WTC11 (cell line): ENCODE measurements at regions not wholly inside any gene's neighbourhood (a gene's known extent, or its start where the extent isn't known, plus 50 kb on each side); places are given as distances from the start of the nearest gene placed in this dataset.

Source experiments
- ZNF317 ChIP-seq: sonication (generic); formaldehyde crosslinking; IDR thresholded peaks from 2 replicates; pipeline ENCODE4 v1.8.1; 2023; ENCODE audit warnings: low read depth, mild to moderate bottlenecking, moderate library complexity, missing genetic modification reagents, borderline replicate concordance
- TF ChIP-seq, protein P1 (sequence below): sonication (generic); formaldehyde crosslinking; IDR thresholded peaks from 2 replicates; pipeline ENCODE4 v1.8.1; 2023; ENCODE audit warnings: mild to moderate bottlenecking, missing genetic modification reagents, borderline replicate concordance

DNA sequence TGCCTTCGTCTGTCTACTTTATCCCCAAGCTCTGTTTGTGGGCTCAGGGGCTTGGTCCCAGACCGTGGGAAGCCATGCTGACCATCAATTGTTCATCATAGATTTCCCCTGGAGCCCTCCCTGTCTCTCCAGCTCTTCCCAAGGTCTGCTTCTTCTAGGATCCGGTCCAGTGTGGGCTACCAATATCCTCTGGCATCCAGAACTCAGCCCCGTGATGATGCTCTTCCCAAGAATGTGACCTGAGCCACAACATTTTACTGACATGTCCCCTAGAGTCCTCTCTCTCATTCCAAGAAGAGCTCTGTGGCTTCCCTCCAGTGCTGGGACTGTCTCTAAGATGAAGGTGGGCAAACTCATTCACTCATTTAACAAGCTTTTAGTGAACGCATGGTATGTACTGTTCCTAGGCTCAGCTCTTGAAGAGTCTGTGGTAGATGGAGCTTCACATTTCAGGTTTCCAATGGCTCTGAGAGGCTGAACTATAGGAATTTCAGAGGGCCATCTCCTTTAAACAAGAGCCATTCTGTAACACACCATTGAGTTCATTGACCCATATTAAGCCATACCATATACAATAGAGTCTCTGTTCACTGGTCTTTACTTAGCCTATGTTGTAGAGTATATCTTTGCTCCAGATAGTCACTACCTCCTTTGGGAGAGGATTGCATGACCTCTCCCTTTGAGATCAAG, 142.0 kb upstream of the APCDD1 start:
- TF ChIP-seq, protein P1, sequence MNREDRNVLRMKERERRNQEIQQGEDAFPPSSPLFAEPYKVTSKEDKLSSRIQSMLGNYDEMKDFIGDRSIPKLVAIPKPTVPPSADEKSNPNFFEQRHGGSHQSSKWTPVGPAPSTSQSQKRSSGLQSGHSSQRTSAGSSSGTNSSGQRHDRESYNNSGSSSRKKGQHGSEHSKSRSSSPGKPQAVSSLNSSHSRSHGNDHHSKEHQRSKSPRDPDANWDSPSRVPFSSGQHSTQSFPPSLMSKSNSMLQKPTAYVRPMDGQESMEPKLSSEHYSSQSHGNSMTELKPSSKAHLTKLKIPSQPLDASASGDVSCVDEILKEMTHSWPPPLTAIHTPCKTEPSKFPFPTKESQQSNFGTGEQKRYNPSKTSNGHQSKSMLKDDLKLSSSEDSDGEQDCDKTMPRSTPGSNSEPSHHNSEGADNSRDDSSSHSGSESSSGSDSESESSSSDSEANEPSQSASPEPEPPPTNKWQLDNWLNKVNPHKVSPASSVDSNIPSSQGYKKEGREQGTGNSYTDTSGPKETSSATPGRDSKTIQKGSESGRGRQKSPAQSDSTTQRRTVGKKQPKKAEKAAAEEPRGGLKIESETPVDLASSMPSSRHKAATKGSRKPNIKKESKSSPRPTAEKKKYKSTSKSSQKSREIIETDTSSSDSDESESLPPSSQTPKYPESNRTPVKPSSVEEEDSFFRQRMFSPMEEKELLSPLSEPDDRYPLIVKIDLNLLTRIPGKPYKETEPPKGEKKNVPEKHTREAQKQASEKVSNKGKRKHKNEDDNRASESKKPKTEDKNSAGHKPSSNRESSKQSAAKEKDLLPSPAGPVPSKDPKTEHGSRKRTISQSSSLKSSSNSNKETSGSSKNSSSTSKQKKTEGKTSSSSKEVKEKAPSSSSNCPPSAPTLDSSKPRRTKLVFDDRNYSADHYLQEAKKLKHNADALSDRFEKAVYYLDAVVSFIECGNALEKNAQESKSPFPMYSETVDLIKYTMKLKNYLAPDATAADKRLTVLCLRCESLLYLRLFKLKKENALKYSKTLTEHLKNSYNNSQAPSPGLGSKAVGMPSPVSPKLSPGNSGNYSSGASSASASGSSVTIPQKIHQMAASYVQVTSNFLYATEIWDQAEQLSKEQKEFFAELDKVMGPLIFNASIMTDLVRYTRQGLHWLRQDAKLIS (CRISPR knock-in tag), result no peak
- no peak for TF ChIP-seq ZNF317 (CRISPR knock-in tag)
